ENCODE measurements at regions not wholly inside any gene's neighbourhood (a gene's known extent, or its start where the extent isn't known, plus 50 kb on each side); places are given as distances from the start of the nearest gene placed in this dataset.

GRCh38 chr7:111676167-111676566 lies 113.9 kb upstream of the IMMP2L start:
- H3K36me3 ChIP-seq (ENCODE audit: control insufficient read depth, insufficient read depth, low read length): no peaks in the 10 kb centered on the region
- no peak overlapping the region for H3K4me3 ChIP-seq (ENCODE audit: low read depth, low read length)
- H3K4me1 ChIP-seq (ENCODE audit: control insufficient read depth, insufficient read depth, low read length): peaks cover under 1% of the 10 kb centered on the region
- no peak overlapping the region for H3K9ac ChIP-seq (ENCODE audit: low read depth, low read length)
- no peaks in the 10 kb centered on the region for H3K9me3 ChIP-seq (ENCODE audit: control insufficient read depth, insufficient read depth, low read length)
- H3K27me3 ChIP-seq (ENCODE audit: control insufficient read depth, insufficient read depth, low read length): no peaks in the 10 kb centered on the region

DNA sequence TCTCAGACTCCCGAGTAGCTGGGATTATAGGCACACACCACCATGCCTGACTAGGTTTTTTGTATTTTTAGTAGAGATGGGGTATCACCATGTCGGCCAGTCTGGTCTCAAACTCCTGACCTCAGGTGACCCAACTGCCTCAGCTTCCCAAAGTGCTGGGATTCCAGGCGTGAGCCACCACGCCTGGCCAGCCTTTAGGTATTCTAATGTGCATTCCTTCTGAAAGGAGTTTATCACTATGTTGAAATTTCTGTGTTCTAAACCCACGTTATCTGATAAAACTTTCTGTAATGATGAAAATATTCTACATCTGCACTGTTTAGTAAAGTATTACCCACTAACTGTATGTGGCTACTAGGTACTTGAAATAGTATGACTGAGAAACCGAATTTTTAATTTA lies 110.6 kb upstream of the IMMP2L start:
- Histone ChIP-seq H3K9me3 (ENCODE audit: control insufficient read depth, insufficient read depth, low read length) (no peaks in the 10 kb centered on the region), H3K9ac (ENCODE audit: low read depth, low read length) (no peak overlapping the region), H3K36me3 (ENCODE audit: control insufficient read depth, insufficient read depth, low read length) (no peaks in the 10 kb centered on the region), H3K4me3 (ENCODE audit: low read depth, low read length) (no peak overlapping the region), H3K4me1 (ENCODE audit: control insufficient read depth, insufficient read depth, low read length) (peaks cover 2% of the 10 kb centered on the region), H3K27me3 (ENCODE audit: control insufficient read depth, insufficient read depth, low read length) (no peaks in the 10 kb centered on the region)

- Histone ChIP-seq H3K4me3 (ENCODE audit: low read depth, low read length) (no peak overlapping the region), H3K9ac (ENCODE audit: low read depth, low read length) (no peak overlapping the region), H3K4me1 (ENCODE audit: control insufficient read depth, insufficient read depth, low read length) (peaks cover 2% of the 10 kb centered on the region), H3K36me3 (ENCODE audit: control insufficient read depth, insufficient read depth, low read length) (no peaks in the 10 kb centered on the region), H3K9me3 (ENCODE audit: control insufficient read depth, insufficient read depth, low read length) (no peaks in the 10 kb centered on the region), H3K27me3 (ENCODE audit: control insufficient read depth, insufficient read depth, low read length) (no peaks in the 10 kb centered on the region)
These were observed 109.6 kb upstream of the IMMP2L start for GRCh38 chr7:111671927-111672326.

DNA sequence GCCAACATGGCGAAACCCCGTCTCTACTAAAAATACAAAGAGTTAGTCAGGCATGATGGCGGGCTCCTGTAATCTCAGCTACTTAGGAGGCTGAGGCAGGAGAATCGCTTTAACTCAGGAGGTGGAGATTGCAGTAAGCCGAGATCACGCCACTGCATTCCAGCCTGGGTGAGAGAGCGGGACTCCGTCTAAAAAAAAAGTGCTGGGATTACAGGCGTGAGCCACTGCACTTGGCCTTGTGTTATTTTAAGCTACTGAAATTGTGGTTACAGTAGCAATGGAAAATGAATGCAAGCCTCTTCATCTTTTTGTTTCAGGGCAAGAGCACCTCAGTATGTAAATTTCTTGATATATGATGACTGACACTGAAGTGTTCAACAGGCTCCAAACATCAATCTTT lies 106.4 kb upstream of the IMMP2L start:
- no peak overlapping the region for H3K9ac ChIP-seq (ENCODE audit: low read depth, low read length)
- H3K36me3 ChIP-seq (ENCODE audit: control insufficient read depth, insufficient read depth, low read length): no peaks in the 10 kb centered on the region
- H3K9me3 ChIP-seq (ENCODE audit: control insufficient read depth, insufficient read depth, low read length): no peaks in the 10 kb centered on the region
- H3K4me1 ChIP-seq (ENCODE audit: control insufficient read depth, insufficient read depth, low read length): peaks cover 2% of the 10 kb centered on the region
- no peaks in the 10 kb centered on the region for H3K27me3 ChIP-seq (ENCODE audit: control insufficient read depth, insufficient read depth, low read length)
- no peak overlapping the region for H3K4me3 ChIP-seq (ENCODE audit: low read depth, low read length)

GRCh38 chr7:111667488-111667887 lies 105.2 kb upstream of the IMMP2L start:
- Histone ChIP-seq H3K36me3 (ENCODE audit: control insufficient read depth, insufficient read depth, low read length) (no peaks in the 10 kb centered on the region), H3K4me1 (ENCODE audit: control insufficient read depth, insufficient read depth, low read length) (peaks cover 2% of the 10 kb centered on the region), H3K9me3 (ENCODE audit: control insufficient read depth, insufficient read depth, low read length) (no peaks in the 10 kb centered on the region)

DNA sequence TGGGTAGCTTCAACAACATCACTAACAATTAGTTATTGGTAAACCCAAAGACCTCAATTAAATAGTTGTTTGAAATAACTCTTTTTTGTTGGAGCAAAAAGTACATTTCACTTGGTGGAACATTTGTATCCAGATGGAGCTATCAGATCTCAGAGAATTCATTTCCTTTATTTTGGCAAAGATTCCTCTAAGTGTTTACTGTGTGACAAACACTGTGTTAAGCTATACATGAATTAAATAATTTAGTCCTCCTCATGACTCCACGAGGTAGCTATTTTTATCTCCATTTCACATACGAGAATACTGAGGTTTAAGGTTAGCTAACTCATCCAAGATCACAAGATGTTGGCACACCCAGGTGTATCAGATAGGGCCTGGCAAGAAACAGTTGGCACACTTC lies 104.0 kb upstream of the IMMP2L start:
- H3K9me3 ChIP-seq (ENCODE audit: control insufficient read depth, insufficient read depth, low read length): no peaks in the 10 kb centered on the region
- H3K9ac ChIP-seq (ENCODE audit: low read depth, low read length): no peak overlapping the region
- H3K36me3 ChIP-seq (ENCODE audit: control insufficient read depth, insufficient read depth, low read length): no peaks in the 10 kb centered on the region
- H3K4me1 ChIP-seq (ENCODE audit: control insufficient read depth, insufficient read depth, low read length): peaks cover 2% of the 10 kb centered on the region
- no peaks in the 10 kb centered on the region for H3K27me3 ChIP-seq (ENCODE audit: control insufficient read depth, insufficient read depth, low read length)
- H3K4me3 ChIP-seq (ENCODE audit: low read depth, low read length): no peak overlapping the region

More at GRCh38 chr7:111667488-111667887, 105.2 kb upstream of the IMMP2L start:
- no peak overlapping the region for H3K4me3 ChIP-seq (ENCODE audit: low read depth, low read length)
- no peaks in the 10 kb centered on the region for H3K27me3 ChIP-seq (ENCODE audit: control insufficient read depth, insufficient read depth, low read length)
- H3K9ac ChIP-seq (ENCODE audit: low read depth, low read length): no peak overlapping the region

DNA sequence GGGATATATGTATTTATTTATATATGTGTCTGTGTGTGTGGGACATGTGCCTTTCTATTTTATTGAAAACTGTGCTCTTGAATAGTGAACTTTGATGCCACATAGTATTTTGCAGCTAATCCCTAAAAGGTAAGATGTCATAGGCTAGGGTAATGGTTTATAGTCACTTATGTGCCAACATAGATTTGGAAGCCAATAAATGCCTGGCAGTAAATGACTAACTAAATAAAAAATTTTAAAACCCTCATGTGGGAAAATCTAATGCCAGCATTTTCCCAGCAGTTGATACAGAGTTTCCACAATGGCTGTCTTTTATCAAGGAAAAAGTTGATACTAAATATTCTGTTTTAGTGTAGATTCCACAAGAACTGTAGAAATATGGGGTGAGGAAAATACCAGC lies 101.5 kb upstream of the IMMP2L start:
- H3K36me3 ChIP-seq (ENCODE audit: control insufficient read depth, insufficient read depth, low read length): no peaks in the 10 kb centered on the region
- no peaks in the 10 kb centered on the region for H3K27me3 ChIP-seq (ENCODE audit: control insufficient read depth, insufficient read depth, low read length)
- no peaks in the 10 kb centered on the region for H3K4me1 ChIP-seq (ENCODE audit: control insufficient read depth, insufficient read depth, low read length)
- H3K4me3 ChIP-seq (ENCODE audit: low read depth, low read length): no peak overlapping the region
- H3K9me3 ChIP-seq (ENCODE audit: control insufficient read depth, insufficient read depth, low read length): no peaks in the 10 kb centered on the region
- no peak overlapping the region for H3K9ac ChIP-seq (ENCODE audit: low read depth, low read length)

- H3K9ac ChIP-seq (ENCODE audit: low read depth, low read length): no peak overlapping the region
- H3K36me3 ChIP-seq (ENCODE audit: control insufficient read depth, insufficient read depth, low read length): no peaks in the 10 kb centered on the region
- H3K4me3 ChIP-seq (ENCODE audit: low read depth, low read length): no peak overlapping the region
- H3K27me3 ChIP-seq (ENCODE audit: control insufficient read depth, insufficient read depth, low read length): no peaks in the 10 kb centered on the region
- H3K9me3 ChIP-seq (ENCODE audit: control insufficient read depth, insufficient read depth, low read length): no peaks in the 10 kb centered on the region
- H3K4me1 ChIP-seq (ENCODE audit: control insufficient read depth, insufficient read depth, low read length): no peaks in the 10 kb centered on the region
These were observed 100.1 kb upstream of the IMMP2L start for GRCh38 chr7:111662386-111662785.

GRCh38 chr7:111660478-111660877 lies 98.2 kb upstream of the IMMP2L start:
- Histone ChIP-seq H3K4me1 (ENCODE audit: control insufficient read depth, insufficient read depth, low read length) (no peaks in the 10 kb centered on the region), H3K36me3 (ENCODE audit: control insufficient read depth, insufficient read depth, low read length) (no peaks in the 10 kb centered on the region), H3K9ac (ENCODE audit: low read depth, low read length) (no peak overlapping the region), H3K4me3 (ENCODE audit: low read depth, low read length) (no peak overlapping the region), H3K27me3 (ENCODE audit: control insufficient read depth, insufficient read depth, low read length) (no peaks in the 10 kb centered on the region), H3K9me3 (ENCODE audit: control insufficient read depth, insufficient read depth, low read length) (no peaks in the 10 kb centered on the region)

DNA sequence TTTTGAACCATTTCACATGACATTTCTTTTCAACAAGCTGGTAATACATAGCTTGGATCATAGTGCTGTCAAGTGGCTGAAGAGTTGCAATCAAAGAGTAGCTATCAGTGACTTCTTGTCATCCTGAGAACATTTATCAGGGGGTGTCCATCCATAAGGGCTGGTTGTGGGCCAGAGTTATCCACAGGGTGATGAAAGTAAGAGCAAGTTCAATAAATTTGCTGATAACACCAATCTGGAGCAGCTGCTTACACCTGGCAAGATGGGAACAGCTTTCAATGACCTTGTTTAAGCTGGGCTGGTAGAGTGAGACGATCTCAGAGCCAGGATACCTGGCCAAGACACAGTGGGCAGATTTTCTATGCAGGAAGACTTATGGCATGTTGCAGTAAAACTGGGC lies 96.3 kb upstream of the IMMP2L start:
- no peaks in the 10 kb centered on the region for H3K36me3 ChIP-seq (ENCODE audit: control insufficient read depth, insufficient read depth, low read length)
- H3K9ac ChIP-seq (ENCODE audit: low read depth, low read length): no peak overlapping the region
- no peaks in the 10 kb centered on the region for H3K27me3 ChIP-seq (ENCODE audit: control insufficient read depth, insufficient read depth, low read length)
- no peak overlapping the region for H3K4me3 ChIP-seq (ENCODE audit: low read depth, low read length)
- H3K9me3 ChIP-seq (ENCODE audit: control insufficient read depth, insufficient read depth, low read length): no peaks in the 10 kb centered on the region
- H3K4me1 ChIP-seq (ENCODE audit: control insufficient read depth, insufficient read depth, low read length): no peaks in the 10 kb centered on the region

DNA sequence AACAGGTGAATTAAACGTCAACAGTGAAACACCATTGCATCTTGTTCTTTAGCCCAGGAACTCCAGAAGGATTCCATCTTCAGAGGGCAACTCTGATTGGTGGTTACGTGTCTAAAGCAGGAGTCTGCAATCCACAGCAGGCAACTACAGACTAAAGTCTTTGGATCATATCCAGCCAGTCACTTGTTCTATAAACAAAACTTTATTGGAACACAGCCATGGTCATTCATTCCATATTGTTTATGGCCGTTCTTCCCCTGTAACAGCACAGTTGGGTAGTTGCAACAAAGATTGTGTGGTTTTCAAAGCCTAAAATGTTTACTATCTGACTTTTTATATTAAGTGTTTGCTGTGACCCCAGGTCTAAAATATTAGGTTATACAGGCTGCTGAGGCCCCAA lies 94.7 kb upstream of the IMMP2L start:
- no peak overlapping the region for H3K4me3 ChIP-seq (ENCODE audit: low read depth, low read length)
- H3K27me3 ChIP-seq (ENCODE audit: control insufficient read depth, insufficient read depth, low read length): no peaks in the 10 kb centered on the region
- H3K9me3 ChIP-seq (ENCODE audit: control insufficient read depth, insufficient read depth, low read length): no peaks in the 10 kb centered on the region
- H3K9ac ChIP-seq (ENCODE audit: low read depth, low read length): no peak overlapping the region
- no peaks in the 10 kb centered on the region for H3K4me1 ChIP-seq (ENCODE audit: control insufficient read depth, insufficient read depth, low read length)
- no peaks in the 10 kb centered on the region for H3K36me3 ChIP-seq (ENCODE audit: control insufficient read depth, insufficient read depth, low read length)

DNA sequence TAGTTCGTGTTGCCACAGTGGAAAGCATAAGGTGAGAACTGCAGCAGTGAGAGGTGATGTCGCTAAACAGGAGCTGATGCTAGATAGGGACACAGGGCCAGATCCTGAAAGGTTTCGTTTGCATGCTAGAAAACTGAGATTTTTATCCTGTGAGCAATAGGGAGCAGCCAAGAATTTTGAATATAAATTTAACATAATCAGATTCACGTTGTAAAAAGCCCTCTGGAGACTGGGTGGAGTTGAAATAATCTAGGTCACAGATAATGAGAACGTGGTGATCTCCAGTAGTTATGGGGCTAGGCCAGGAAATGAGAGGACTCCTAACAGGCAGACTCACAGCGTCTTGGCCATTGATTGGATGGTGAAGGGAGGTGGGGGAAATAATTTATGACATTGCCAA lies 92.1 kb upstream of the IMMP2L start:
- Histone ChIP-seq H3K36me3 (ENCODE audit: control insufficient read depth, insufficient read depth, low read length) (no peaks in the 10 kb centered on the region), H3K4me3 (ENCODE audit: low read depth, low read length) (no peak overlapping the region), H3K4me1 (ENCODE audit: control insufficient read depth, insufficient read depth, low read length) (no peaks in the 10 kb centered on the region), H3K27me3 (ENCODE audit: control insufficient read depth, insufficient read depth, low read length) (no peaks in the 10 kb centered on the region), H3K9me3 (ENCODE audit: control insufficient read depth, insufficient read depth, low read length) (no peaks in the 10 kb centered on the region), H3K9ac (ENCODE audit: low read depth, low read length) (no peak overlapping the region)

GRCh38 chr7:111653846-111654245 lies 91.6 kb upstream of the IMMP2L start:
- H3K4me3 ChIP-seq (ENCODE audit: low read depth, low read length): no peak overlapping the region
- no peaks in the 10 kb centered on the region for H3K36me3 ChIP-seq (ENCODE audit: control insufficient read depth, insufficient read depth, low read length)
- no peaks in the 10 kb centered on the region for H3K27me3 ChIP-seq (ENCODE audit: control insufficient read depth, insufficient read depth, low read length)
- no peak overlapping the region for H3K9ac ChIP-seq (ENCODE audit: low read depth, low read length)
- no peaks in the 10 kb centered on the region for H3K9me3 ChIP-seq (ENCODE audit: control insufficient read depth, insufficient read depth, low read length)
- no peaks in the 10 kb centered on the region for H3K4me1 ChIP-seq (ENCODE audit: control insufficient read depth, insufficient read depth, low read length)
